ENCODE measurements at regions not wholly inside any gene's neighbourhood (a gene's known extent, or its start where the extent isn't known, plus 50 kb on each side); places are given as distances from the start of the nearest gene placed in this dataset.

- TF ChIP-seq CTCF (IDR thresholded peaks at IDR 0.05) (no peak), POLR2A (IDR thresholded peaks at IDR 0.05) (no peak), POLR2AphosphoS5 (IDR thresholded peaks at IDR 0.05) (no peak)
These were observed 77.4 kb upstream of the CD93 start for GRCh38 chr20:23163562-23163961.
